Right cardiac atrium (tissue), 5 donors: ENCODE measurements at regions not wholly inside any gene's neighbourhood (a gene's known extent, or its start where the extent isn't known, plus 50 kb on each side); places are given as distances from the start of the nearest gene placed in this dataset.
A peak's percentile ranks its signal among the peaks of the same experiment; 100 is the strongest.

Experiments used
- ATAC-seq, 2 donors: fragments of 200-7000 bp; cut with Tn5 transposase; one replicate each; pipeline versions ENCODE4 v1.8.0 to v1.9.1; 2020; ENCODE audit warnings: moderate library complexity in 2 of 2, mild to moderate bottlenecking in 1 of 2
- DNase-seq, 3 donors: peaks; one replicate each; pipeline ENCODE4 v3.0.0-alpha.2; 2020
- H3K27ac ChIP-seq: one replicate; pipeline ENCODE4 v1.5.1; 2013; ENCODE audit warnings: mild to moderate bottlenecking, low read length, control low read depth, moderate library complexity
- H3K27me3 ChIP-seq: one replicate; pipeline ENCODE4 v1.6.1; 2013; ENCODE audit not compliant: control insufficient read depth, insufficient read depth
- H3K4me1 ChIP-seq: one replicate; pipeline ENCODE4 v1.6.1; 2013; ENCODE audit warnings: low read length; ENCODE audit not compliant: control insufficient read depth, insufficient read depth
- H3K4me3 ChIP-seq: one replicate; pipeline ENCODE4 v1.5.1; 2013; ENCODE audit warnings: low read length, control low read depth
- H3K9me3 ChIP-seq: one replicate; pipeline ENCODE4 v1.6.1; 2013; ENCODE audit warnings: low read length; ENCODE audit not compliant: control insufficient read depth
- WGBS: extraction: QIAGEN DNeasy Blood & Tissue Kit; methylation state at CpG from one replicate; pipeline ENCODE4 v1.1.7; 2013; 5-methylcytosine and 5-hydroxymethylcytosine counted together
- intact Hi-C, 4 donors: fragments of 100-400 bp; cut with DNase I; formaldehyde crosslinking; loops; one replicate each; pipeline versions ENCODE4 v1.11.0 to v1.14.0; 2022 to 2023
- donor health status: healthy with polysubstance abuse.
- donor health status: DM: no; HTN: yes; CAD: no.
- donor health status: DM: no; HTN: no; CAD: no.
- donor health status: DM: no; HTN: yes; CAD: no; lungs with severe emphysema.
- donor health status: DM: yes; HTN: yes; CAD: no.

DNA sequence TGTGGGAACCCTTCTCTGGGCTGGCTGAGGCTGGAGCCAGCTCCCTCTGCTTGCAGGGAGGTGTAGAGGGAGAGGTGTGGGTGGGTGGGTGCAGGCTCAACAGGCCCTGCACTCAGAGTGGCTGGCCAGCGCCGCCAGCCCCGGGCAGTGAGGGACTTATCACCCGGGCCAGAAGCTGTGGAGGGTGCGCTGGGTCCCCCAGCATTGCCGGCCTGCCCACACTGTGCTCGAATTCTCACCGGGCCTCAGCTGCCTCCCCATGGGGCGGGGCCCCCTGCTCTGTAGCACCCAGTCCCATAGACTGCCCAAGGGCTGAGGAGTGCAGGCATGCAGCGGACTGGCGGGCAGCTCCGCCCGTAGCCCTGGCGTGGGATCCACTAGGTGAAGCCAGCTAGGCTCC is 190.7 kb upstream of the TAC1 start:
- no peak for ATAC-seq
- H3K9me3 ChIP-seq = no peaks in the 10 kb centered on the region
- WGBS = 93% methylated on average over 14 of the region's 14 CpGs
- no peaks in the 10 kb centered on the region for H3K27me3 ChIP-seq
- H3K27ac ChIP-seq = no peak overlapping the region
- no peak overlapping the region for H3K4me3 ChIP-seq
- peak in 1 of 3 donors; percentile 22 for DNase-seq
- intact Hi-C loops = no loop called here
- H3K4me1 ChIP-seq = no peaks in the 10 kb centered on the region

DNA sequence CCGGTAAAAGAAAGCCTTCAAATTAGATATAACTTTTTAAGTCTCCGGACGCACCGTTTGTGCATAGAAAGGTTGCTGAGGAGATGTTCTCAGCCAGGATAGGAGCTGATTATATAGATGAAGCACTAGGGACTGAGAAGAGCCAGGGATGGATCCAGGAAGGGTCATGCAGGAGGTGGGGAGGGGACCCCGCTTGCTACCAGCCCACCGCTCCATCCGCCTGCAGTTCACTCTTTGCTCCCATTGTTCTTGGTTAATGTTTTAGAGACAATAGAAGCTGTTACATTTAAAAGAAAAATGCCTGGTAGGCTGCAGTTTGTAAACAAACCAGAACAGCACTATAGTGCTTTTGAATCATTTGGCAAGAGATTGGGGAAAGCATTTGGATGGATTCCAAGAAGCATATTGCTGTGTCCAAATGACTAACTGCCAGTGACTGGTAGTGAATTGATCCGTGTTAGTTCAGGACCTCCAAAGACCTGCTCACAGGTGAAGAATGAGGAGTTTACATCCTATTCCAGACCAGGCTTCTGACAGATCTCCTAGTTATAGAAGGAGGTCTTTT is 175.9 kb upstream of the TAC1 start:
- intact Hi-C loops = no loop called here
- ATAC-seq (no peak), DNase-seq (no peak)
- Histone ChIP-seq H3K27me3 (no peaks in the 10 kb centered on the region), H3K4me3 (no peak overlapping the region), H3K9me3 (no peaks in the 10 kb centered on the region), H3K4me1 (no peaks in the 10 kb centered on the region), H3K27ac (no peak overlapping the region)
- WGBS = 77% methylated on average over 8 of the region's 8 CpGs

DNA sequence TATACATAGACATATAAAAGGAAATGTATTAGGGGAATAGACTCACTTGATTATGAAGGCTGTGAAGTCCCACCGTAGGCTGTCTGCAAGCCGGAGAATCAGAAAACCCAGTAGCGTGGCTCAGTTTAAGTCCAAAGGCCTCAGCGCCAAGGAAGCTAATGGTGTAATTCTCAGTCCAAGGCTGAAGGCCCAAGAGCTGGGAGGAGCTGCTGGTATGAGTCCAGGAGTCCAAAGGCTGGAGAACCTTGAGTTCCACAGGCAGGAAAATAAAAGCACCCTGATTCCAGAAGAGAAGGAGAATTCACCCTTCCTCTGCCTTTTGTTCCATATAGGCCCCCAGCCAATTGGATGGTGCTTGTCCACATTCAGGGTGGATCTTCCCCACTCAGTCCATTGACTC is 166.2 kb upstream of the TAC1 start:
- Histone ChIP-seq H3K27ac (no peak overlapping the region), H3K9me3 (no peaks in the 10 kb centered on the region), H3K4me3 (no peak overlapping the region), H3K4me1 (no peaks in the 10 kb centered on the region), H3K27me3 (no peaks in the 10 kb centered on the region)
- 93% methylated on average over 4 of the region's 4 CpGs for WGBS
- DNase-seq (no peak), ATAC-seq (no peak)
- intact Hi-C loops = no loop called here

DNA sequence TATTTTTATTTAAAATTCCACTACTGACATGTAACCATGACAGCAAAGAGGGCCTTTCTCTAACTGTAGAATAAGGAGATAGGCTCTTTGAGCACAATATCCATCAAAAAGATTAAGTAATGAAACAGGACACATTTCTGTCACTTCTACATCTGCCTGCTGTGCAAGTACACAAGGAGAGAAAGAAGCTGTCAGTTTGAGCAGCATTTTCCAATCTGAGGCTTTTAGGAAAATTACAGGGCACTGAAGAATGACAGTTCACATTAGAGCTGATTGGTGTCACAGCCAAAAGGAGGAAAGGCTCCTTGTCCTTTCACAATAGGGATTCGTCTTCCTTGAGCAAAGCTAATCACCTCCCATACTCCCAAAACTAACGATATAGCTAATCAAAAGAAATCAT is 158.8 kb upstream of the TAC1 start:
- intact Hi-C loops = no loop called here
- Histone ChIP-seq H3K27ac (no peak overlapping the region), H3K9me3 (no peaks in the 10 kb centered on the region), H3K4me3 (no peak overlapping the region), H3K4me1 (no peaks in the 10 kb centered on the region), H3K27me3 (no peaks in the 10 kb centered on the region)
- no peak for ATAC-seq
- no peak for DNase-seq
- 77% methylated on average over 2 of the region's 2 CpGs for WGBS

DNA sequence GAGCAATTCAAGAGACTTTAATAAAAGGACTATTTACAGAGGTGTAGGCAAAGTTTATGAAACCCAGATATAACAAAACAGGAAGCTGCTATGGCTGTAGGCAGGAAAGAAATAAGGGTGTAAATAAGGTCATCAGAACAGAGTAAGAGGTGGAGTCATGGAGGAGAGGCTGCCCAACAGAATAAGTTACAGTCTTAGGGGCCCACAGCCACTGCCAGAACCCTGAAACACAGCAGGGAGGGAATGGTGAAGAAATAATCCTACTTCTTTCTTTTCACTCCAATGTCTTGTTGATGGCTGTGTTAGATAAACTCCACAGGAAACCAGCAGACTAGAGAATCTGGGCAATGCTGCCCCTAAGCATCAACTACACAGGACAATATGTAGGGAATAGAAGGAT is 155.8 kb upstream of the TAC1 start:
- Histone ChIP-seq H3K4me1 (no peaks in the 10 kb centered on the region), H3K4me3 (no peak overlapping the region), H3K27me3 (no peaks in the 10 kb centered on the region), H3K9me3 (no peaks in the 10 kb centered on the region), H3K27ac (no peak overlapping the region)
- DNase-seq (no peak), ATAC-seq (no peak)
- intact Hi-C loops = no loop called here

DNA sequence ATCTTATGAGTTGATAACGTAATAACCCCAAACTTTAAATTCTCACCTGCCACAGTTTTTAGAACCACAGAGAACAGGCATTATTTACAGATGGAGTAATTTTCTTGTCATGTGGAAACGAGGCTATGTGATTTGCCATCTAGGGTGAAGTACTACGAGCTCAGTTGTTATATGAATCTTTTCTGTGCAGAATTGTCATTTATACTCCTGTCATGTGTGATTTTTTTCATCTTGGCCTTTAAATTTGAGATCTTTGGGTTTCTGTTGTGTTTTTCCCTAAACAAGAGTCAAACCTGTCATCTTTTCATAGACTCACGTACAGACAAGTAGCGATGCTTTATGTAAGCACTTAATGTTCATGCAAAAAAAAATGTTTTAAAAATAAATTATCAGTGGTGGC is 153.7 kb upstream of the TAC1 start:
- no peak for ATAC-seq
- H3K27ac ChIP-seq = no peak overlapping the region
- no peaks in the 10 kb centered on the region for H3K9me3 ChIP-seq
- no peak for DNase-seq
- H3K4me3 ChIP-seq = no peak overlapping the region
- H3K27me3 ChIP-seq = no peaks in the 10 kb centered on the region
- intact Hi-C loops = no loop called here
- WGBS = 82% methylated on average over 5 of the region's 5 CpGs
- no peaks in the 10 kb centered on the region for H3K4me1 ChIP-seq

DNA sequence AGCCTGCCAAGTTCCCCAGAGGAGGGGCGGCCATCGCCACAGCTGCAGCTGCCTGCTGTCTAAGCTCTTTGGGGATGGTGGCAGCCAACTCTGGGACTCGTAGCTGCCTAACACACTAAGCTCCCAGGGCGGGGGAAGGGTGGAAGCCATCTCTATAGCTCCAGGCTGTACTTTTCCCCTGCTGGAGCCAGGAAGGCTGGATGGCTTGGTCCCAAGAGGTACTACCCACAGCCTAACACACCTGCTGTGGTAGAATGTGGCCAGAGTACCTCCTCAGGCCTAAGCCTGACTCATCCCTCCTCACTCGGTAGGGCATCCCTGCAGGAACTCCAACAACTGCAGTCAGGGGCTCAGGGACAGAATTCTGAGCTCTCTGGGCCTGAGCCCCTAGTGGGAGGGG is 151.7 kb upstream of the TAC1 start:
- ATAC-seq (no peak), DNase-seq (peak in 1 of 3 donors; percentile 44)
- Histone ChIP-seq H3K4me3 (no peak overlapping the region), H3K4me1 (no peaks in the 10 kb centered on the region), H3K9me3 (no peaks in the 10 kb centered on the region), H3K27ac (no peak overlapping the region), H3K27me3 (no peaks in the 10 kb centered on the region)
- 74% methylated on average over 5 of the region's 5 CpGs for WGBS
- intact Hi-C loops = no loop called here

DNA sequence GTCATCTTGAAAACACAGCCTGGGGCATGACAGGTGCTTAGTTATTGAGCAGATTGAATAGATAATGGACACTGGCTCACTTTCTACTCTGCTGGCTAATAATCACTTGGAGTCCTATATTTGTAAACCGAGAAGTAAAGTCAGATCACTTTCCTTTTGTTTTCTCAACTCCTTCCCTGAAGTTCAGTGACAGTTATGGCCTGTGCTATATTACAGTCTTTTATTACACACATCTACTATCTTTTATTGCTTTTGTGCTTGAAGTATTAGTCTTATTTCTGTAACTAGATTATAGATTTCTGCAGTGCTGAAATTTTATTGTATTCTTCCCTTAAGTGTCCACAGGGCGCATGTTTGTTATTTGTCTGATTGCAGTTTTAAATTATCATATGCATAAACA is 136.4 kb upstream of the TAC1 start:
- Histone ChIP-seq H3K27me3 (no peaks in the 10 kb centered on the region), H3K4me1 (no peaks in the 10 kb centered on the region), H3K9me3 (no peaks in the 10 kb centered on the region), H3K4me3 (no peak overlapping the region), H3K27ac (no peak overlapping the region)
- no peak for ATAC-seq
- intact Hi-C loops = no loop called here
- no peak for DNase-seq
- 83% methylated on average over 2 of the region's 2 CpGs for WGBS

DNA sequence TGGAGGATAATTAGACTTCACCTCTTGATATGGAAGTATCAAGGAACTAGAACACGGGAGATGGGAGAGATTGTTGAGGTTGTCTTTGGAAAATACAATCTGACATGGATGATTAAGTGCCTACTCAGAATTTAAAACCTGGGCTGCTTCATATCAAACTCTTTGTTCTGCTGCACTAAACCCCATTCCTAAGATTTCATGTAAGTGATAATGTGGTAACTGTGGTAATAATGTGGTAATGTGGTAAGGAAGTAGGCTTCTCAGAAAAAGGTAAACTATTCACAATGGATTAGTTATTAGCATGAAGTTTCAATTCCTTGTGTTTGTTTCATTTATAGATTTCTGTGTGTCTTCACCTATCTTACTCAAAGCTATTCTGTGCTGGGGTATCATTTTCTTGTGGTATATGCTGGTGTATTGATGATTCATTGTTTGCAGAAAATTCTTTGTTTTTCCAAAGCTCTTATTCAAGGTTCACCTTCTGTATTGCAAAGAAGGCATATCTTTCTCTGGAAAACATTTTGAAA is 129.9 kb upstream of the TAC1 start:
- intact Hi-C loops = no loop called here
- no peak for DNase-seq
- H3K4me1 ChIP-seq = no peaks in the 10 kb centered on the region
- no peak overlapping the region for H3K4me3 ChIP-seq
- ATAC-seq = no peak
- no peaks in the 10 kb centered on the region for H3K27me3 ChIP-seq
- WGBS = 78% methylated on average over 1 of the region's 1 CpG
- H3K27ac ChIP-seq = no peak overlapping the region
- H3K9me3 ChIP-seq = no peaks in the 10 kb centered on the region

DNA sequence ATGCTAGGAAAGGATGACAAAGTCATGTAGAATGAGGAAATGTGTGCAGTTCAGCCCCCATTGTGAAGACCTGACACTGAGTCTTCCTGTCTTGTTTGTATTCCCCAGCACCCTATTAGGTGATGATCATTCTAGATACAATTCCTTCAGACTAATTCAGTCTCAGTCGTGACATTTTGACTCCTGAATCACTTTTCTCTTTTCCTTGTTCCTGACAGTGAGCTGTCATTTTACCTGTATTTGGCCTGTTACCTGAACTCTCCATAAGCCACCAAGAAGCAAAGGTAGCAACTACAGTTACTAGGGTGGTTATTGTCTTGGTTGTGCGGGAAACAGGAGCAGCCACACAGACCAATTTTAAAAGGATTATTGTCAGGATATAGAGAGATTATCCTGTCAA is 111.4 kb upstream of the TAC1 start:
- Histone ChIP-seq H3K4me1 (no peaks in the 10 kb centered on the region), H3K9me3 (no peaks in the 10 kb centered on the region), H3K27me3 (no peaks in the 10 kb centered on the region), H3K27ac (no peak overlapping the region), H3K4me3 (no peak overlapping the region)
- DNase-seq (no peak), ATAC-seq (no peak)
- intact Hi-C loops = no loop called here
- whole genome bisulfite sequencing = 77% methylated on average over 2 of the region's 2 CpGs

DNA sequence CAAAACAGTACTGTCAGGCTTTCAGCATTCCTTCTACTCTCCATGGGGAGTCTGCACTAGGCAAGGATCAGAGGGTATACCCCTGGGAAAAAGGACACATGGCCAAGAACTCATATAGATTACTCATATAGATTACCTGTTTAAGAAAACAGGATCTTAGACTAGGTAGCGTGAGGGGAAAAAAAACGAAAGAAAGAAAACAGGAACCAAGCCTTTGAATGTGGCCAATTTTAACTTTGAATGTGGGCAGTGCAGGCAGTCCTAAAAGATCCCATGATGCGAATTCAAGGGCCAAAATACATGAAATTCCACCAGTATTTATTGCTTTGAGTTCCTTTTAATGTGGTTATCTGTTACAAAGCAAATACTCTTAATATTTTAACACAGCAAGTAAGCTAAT is 108.6 kb upstream of the TAC1 start:
- Histone ChIP-seq H3K9me3 (no peaks in the 10 kb centered on the region), H3K27me3 (no peaks in the 10 kb centered on the region), H3K4me3 (no peak overlapping the region), H3K27ac (no peak overlapping the region), H3K4me1 (no peaks in the 10 kb centered on the region)
- intact Hi-C loops = no loop called here
- ATAC-seq (no peak), DNase-seq (no peak)
- WGBS = 60% methylated on average over 3 of the region's 3 CpGs

DNA sequence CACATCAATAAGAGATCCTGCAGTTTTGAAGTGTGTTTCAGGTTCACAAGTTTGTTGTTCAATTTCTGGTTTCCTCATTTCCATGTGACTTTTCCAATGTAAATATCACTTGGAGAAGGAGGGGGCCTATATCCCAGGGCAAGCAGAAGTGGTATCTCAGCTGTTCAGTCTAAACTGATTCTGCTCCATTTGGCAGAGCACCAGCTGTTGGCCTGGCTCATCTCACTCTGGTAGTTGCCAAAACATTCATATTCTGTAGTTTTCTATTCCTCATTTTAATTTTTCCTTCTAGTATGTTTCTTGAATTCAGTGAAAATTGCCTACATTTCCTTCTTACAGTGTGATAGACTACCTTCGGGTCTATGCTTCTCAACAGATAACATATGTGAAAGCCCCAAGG is 101.8 kb upstream of the TAC1 start:
- no peak for DNase-seq
- intact Hi-C loops = no loop called here
- WGBS = 70% methylated on average over 1 of the region's 1 CpG
- Histone ChIP-seq H3K27ac (no peak overlapping the region), H3K9me3 (no peaks in the 10 kb centered on the region), H3K27me3 (no peaks in the 10 kb centered on the region), H3K4me3 (no peak overlapping the region), H3K4me1 (no peaks in the 10 kb centered on the region)
- ATAC-seq = no peak
